ENCODE measurements at regions not wholly inside any gene's neighbourhood (a gene's known extent, or its start where the extent isn't known, plus 50 kb on each side); places are given as distances from the start of the nearest gene placed in this dataset.

DNA sequence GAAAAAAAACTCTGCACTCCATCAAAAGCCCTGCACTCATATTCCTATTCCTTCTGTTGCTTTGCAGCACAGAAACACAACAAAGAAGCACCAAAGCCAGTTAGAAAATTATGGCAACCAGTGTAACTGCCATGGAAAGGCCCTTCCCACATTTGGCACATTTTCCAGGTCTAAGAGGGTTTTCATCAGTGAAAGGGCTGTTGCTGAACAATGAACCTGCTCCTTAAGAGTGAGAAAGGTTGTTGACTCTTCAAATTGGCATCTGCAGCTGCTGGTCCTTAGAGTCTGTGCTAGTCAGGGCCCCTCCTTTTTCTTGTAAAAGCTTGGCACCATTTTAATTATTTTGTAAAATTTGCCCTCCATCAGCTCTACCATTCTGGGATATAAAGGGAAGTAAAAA, 378.7 kb upstream of the KITLG start:
- TF ChIP-seq SUZ12 (IDR thresholded peaks at IDR 0.05; ENCODE audit: extremely low read depth, insufficient read depth, insufficient read length) (no peak), YY1 (IDR thresholded peaks at IDR 0.05; ENCODE audit: insufficient read depth, insufficient read length) (no peak), ZNF274 (IDR thresholded peaks at IDR 0.05; ENCODE audit: low read depth, low read length) (no peak)
- Histone ChIP-seq H3K27me3 (ENCODE audit: insufficient read depth, insufficient read length) (no peaks in the 10 kb centered on the region), H3K4me3 (ENCODE audit: insufficient read length, low read depth) (no peak overlapping the region), H3K9ac (ENCODE audit: insufficient read length, low read depth) (no peak overlapping the region), H3K4me1 (ENCODE audit: insufficient read depth, insufficient read length) (no peaks in the 10 kb centered on the region), H3K9me3 (ENCODE audit: insufficient read depth, low read length) (peaks cover 7% of the 10 kb centered on the region; the same call in 1 of the 2 replicates), H3K36me3 (ENCODE audit: insufficient read depth, insufficient read length, low read length) (no peaks in the 10 kb centered on the region)
- DNase-seq (ENCODE audit: low read depth, low spot score) = no peak

DNA sequence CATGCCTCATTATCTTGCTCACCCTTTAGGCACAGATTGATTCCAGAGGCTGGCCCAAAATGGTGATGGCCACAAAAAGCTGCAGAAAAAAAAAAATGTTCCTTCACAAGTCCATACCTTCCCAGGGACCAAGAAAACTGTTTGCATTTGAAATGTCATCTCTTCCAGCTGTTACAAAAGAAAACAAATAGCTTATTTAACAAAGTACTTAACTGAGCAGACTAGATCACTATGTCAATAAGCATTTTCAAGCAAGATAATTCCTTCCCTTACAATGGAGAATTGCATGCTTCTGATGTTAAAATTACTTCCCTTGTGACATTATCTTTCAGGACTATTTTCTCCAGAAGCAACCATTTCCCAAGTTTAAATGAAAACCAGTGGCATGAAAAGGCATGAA, 377.9 kb upstream of the KITLG start:
- no peak overlapping the region for H3K9ac ChIP-seq (ENCODE audit: insufficient read length, low read depth)
- peak; percentile 60 for DNase-seq (ENCODE audit: low read depth, low spot score)
- H3K4me1 ChIP-seq (ENCODE audit: insufficient read depth, insufficient read length) = no peaks in the 10 kb centered on the region
- no peaks in the 10 kb centered on the region for H3K27me3 ChIP-seq (ENCODE audit: insufficient read depth, insufficient read length)
- H3K9me3 ChIP-seq (ENCODE audit: insufficient read depth, low read length) = peaks cover 7% of the 10 kb centered on the region; the same call in 1 of the 2 replicates
- H3K4me3 ChIP-seq (ENCODE audit: insufficient read length, low read depth) = no peak overlapping the region
- H3K36me3 ChIP-seq (ENCODE audit: insufficient read depth, insufficient read length, low read length) = no peaks in the 10 kb centered on the region
- TF ChIP-seq SUZ12 (IDR thresholded peaks at IDR 0.05; ENCODE audit: extremely low read depth, insufficient read depth, insufficient read length) (no peak), YY1 (IDR thresholded peaks at IDR 0.05; ENCODE audit: insufficient read depth, insufficient read length) (no peak), ZNF274 (IDR thresholded peaks at IDR 0.05; ENCODE audit: low read depth, low read length) (no peak)

DNA sequence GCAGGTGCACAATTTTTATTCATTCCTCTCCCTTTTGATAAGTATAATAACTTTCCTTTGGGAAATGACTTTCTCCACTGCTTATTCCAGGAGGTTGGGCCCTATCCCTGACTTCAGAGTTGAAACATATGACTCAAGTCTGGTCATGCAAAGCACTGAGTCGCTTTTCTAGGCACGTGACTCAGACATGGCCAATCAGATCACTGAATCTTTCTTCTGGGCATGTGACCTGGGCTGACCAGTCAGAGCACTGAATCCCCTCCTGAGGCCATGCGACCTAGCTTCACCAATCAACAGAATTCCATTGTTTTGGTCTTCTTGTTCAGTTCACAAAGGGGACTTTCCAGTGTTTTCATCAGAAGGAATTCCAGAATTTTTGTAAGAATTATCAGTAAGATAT, 377.1 kb upstream of the KITLG start:
- H3K4me3 ChIP-seq (ENCODE audit: insufficient read length, low read depth) = no peak overlapping the region
- DNase-seq (ENCODE audit: low read depth, low spot score) = no peak
- H3K9me3 ChIP-seq (ENCODE audit: insufficient read depth, low read length) = peaks cover 7% of the 10 kb centered on the region; the same call in 1 of the 2 replicates
- no peaks in the 10 kb centered on the region for H3K36me3 ChIP-seq (ENCODE audit: insufficient read depth, insufficient read length, low read length)
- H3K27me3 ChIP-seq (ENCODE audit: insufficient read depth, insufficient read length) = no peaks in the 10 kb centered on the region
- H3K4me1 ChIP-seq (ENCODE audit: insufficient read depth, insufficient read length) = no peaks in the 10 kb centered on the region
- no peak overlapping the region for H3K9ac ChIP-seq (ENCODE audit: insufficient read length, low read depth)
- TF ChIP-seq SUZ12 (IDR thresholded peaks at IDR 0.05; ENCODE audit: extremely low read depth, insufficient read depth, insufficient read length) = no peak
- TF ChIP-seq YY1 (IDR thresholded peaks at IDR 0.05; ENCODE audit: insufficient read depth, insufficient read length) = no peak

DNA sequence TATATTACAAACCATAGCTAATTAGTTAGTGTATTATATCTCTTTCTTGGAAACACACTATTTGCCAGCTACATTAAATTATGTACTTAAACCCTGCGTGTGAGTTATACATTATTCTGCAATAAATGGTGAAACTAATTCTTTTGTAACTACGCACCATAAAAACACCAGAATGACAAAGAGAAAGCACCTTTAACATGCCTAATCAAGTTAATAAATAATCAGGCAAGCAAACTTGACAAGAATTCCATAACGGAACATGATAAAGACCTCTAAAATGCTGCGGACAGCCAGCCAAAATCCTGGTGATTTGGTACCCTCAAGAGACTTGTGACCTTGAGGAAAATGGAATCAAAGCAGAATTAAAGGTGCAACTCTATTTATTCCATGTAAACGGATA, 375.3 kb upstream of the KITLG start:
- TF ChIP-seq ZNF274 (IDR thresholded peaks at IDR 0.05; ENCODE audit: low read depth, low read length) = no peak
- TF ChIP-seq SUZ12 (IDR thresholded peaks at IDR 0.05; ENCODE audit: extremely low read depth, insufficient read depth, insufficient read length) = no peak
- TF ChIP-seq YY1 (IDR thresholded peaks at IDR 0.05; ENCODE audit: insufficient read depth, insufficient read length) = no peak
- DNase-seq (ENCODE audit: low read depth, low spot score) = no peak

DNA sequence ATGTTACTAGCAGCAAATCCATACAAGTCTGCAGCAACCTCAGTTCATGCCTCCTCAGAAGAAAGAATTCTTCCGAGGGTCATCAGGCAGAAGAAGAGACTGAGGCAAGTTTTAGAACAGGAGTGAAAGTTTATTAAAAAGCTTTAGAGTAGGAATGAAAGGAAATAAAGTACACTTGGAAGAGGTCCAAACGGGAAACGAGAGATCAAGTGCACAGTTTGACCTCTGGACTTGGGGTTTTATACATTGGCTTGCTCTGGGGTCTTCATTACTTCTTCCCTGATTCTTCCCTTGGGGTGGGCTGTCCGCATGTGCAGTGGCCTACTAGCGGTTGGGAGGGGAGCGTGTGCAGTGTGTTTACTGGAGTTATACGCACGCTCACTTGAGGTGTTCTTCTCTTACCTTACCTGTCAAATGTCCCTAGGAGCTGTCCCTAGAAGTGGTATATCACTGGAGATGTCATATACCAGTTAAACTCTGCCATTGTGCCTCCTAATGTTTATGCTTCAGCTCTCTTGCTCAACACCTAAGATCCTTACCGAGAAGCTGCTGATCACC, 372.8 kb upstream of the KITLG start:
- no peak for DNase-seq (ENCODE audit: low read depth, low spot score)

More for the DNA sequence above, 375.3 kb upstream of the KITLG start:
- Histone ChIP-seq H3K27me3 (ENCODE audit: insufficient read depth, insufficient read length) (no peaks in the 10 kb centered on the region), H3K36me3 (ENCODE audit: insufficient read depth, insufficient read length, low read length) (no peaks in the 10 kb centered on the region), H3K4me1 (ENCODE audit: insufficient read depth, insufficient read length) (no peaks in the 10 kb centered on the region), H3K4me3 (ENCODE audit: insufficient read length, low read depth) (no peak overlapping the region), H3K9ac (ENCODE audit: insufficient read length, low read depth) (no peak overlapping the region), H3K9me3 (ENCODE audit: insufficient read depth, low read length) (peaks cover 7% of the 10 kb centered on the region; the same call in 1 of the 2 replicates)

DNA sequence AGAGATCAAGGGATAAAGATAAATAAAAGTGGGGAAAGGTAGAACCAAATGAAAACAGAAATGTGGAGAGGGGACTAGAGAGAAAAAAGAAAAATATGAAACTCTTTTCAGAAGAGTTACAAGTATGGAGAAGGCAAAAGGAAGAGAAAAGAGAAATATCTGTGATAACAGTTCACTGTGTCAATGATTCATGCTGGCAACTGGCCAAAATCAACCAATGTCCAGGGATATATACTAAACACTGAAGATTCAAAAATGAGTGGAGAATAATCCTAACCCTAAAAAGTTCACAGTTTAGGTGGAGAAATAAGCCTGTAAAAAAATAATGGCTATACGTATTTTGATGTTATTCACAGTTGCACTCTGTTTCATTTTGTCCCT, 372.3 kb upstream of the KITLG start:
- Histone ChIP-seq H3K4me1 (ENCODE audit: insufficient read depth, insufficient read length) (no peaks in the 10 kb centered on the region), H3K27me3 (ENCODE audit: insufficient read depth, insufficient read length) (no peaks in the 10 kb centered on the region), H3K4me3 (ENCODE audit: insufficient read length, low read depth) (no peak overlapping the region), H3K36me3 (ENCODE audit: insufficient read depth, insufficient read length, low read length) (no peaks in the 10 kb centered on the region), H3K9me3 (ENCODE audit: insufficient read depth, low read length) (peaks cover 5% of the 10 kb centered on the region; the same call in 1 of the 2 replicates), H3K9ac (ENCODE audit: insufficient read length, low read depth) (no peak overlapping the region)
- no peak for TF ChIP-seq ZNF274 (IDR thresholded peaks at IDR 0.05; ENCODE audit: low read depth, low read length)
- DNase-seq (ENCODE audit: low read depth, low spot score) = no peak

More for the DNA sequence above, 372.8 kb upstream of the KITLG start:
- TF ChIP-seq YY1 (IDR thresholded peaks at IDR 0.05; ENCODE audit: insufficient read depth, insufficient read length) = no peak
- TF ChIP-seq ZNF274 (IDR thresholded peaks at IDR 0.05; ENCODE audit: low read depth, low read length) = no peak
- TF ChIP-seq SUZ12 (IDR thresholded peaks at IDR 0.05; ENCODE audit: extremely low read depth, insufficient read depth, insufficient read length) = no peak
- Histone ChIP-seq H3K36me3 (ENCODE audit: insufficient read depth, insufficient read length, low read length) (no peaks in the 10 kb centered on the region), H3K9ac (ENCODE audit: insufficient read length, low read depth) (no peak overlapping the region), H3K9me3 (ENCODE audit: insufficient read depth, low read length) (peaks cover 7% of the 10 kb centered on the region; the same call in 1 of the 2 replicates), H3K27me3 (ENCODE audit: insufficient read depth, insufficient read length) (no peaks in the 10 kb centered on the region), H3K4me3 (ENCODE audit: insufficient read length, low read depth) (no peak overlapping the region), H3K4me1 (ENCODE audit: insufficient read depth, insufficient read length) (no peaks in the 10 kb centered on the region)

DNA sequence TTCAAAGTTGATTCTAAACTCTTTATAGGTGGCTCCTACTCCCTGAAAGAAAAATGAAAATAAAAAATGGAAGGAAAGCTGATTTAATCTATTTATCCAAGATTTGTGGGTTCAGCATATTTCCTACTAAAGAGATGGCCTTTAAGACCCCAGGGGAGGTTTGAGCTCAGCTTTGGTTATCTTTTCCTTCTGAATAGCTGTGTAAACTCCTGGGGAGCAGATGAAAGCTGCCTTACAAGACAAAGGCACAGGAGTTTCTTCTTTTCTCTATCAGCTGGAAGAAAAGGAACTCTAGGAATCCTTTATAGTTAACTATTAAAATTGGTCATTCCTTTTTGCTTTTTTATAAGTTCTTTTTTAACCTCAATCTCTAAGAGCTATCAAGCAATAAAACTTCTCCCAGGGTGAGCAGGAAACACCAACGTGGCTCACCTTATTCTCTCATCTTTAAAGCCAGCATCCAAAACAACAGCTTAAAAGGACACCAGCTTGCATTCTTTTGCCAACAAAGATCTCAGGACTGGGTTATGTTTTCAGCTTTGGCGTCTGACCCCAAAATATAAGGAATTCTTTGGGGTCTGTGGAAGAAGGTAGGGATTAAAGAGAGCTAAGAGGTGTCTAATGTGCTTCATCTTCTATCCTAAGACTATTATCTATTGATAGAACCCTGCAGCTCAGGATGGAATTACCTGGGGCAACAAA, 371.7 kb upstream of the KITLG start:
- Histone ChIP-seq H3K36me3 (ENCODE audit: insufficient read depth, insufficient read length, low read length) (no peaks in the 10 kb centered on the region), H3K9me3 (ENCODE audit: insufficient read depth, low read length) (no peaks in the 10 kb centered on the region), H3K27me3 (ENCODE audit: insufficient read depth, insufficient read length) (no peaks in the 10 kb centered on the region), H3K4me1 (ENCODE audit: insufficient read depth, insufficient read length) (no peaks in the 10 kb centered on the region), H3K4me3 (ENCODE audit: insufficient read length, low read depth) (no peak overlapping the region), H3K9ac (ENCODE audit: insufficient read length, low read depth) (no peak overlapping the region)
- TF ChIP-seq YY1 (IDR thresholded peaks at IDR 0.05; ENCODE audit: insufficient read depth, insufficient read length) (no peak), ZNF274 (IDR thresholded peaks at IDR 0.05; ENCODE audit: low read depth, low read length) (no peak)
- peak; percentile 47 for DNase-seq (ENCODE audit: low read depth, low spot score)
